ENCODE measurements at regions not wholly inside any gene's neighbourhood (a gene's known extent, or its start where the extent isn't known, plus 50 kb on each side); places are given as distances from the start of the nearest gene placed in this dataset.

- DNase-seq = no peak
Observed at GRCh38 chr5:13331585-13331984, 612.9 kb downstream of the DNAH5 start.

GRCh38 chr5:13328316-13328715 is 616.2 kb downstream of the DNAH5 start:
- DNase-seq = no peak

- DNase-seq = no peak
Observed at GRCh38 chr5:13325765-13326164, 618.7 kb downstream of the DNAH5 start.

DNA sequence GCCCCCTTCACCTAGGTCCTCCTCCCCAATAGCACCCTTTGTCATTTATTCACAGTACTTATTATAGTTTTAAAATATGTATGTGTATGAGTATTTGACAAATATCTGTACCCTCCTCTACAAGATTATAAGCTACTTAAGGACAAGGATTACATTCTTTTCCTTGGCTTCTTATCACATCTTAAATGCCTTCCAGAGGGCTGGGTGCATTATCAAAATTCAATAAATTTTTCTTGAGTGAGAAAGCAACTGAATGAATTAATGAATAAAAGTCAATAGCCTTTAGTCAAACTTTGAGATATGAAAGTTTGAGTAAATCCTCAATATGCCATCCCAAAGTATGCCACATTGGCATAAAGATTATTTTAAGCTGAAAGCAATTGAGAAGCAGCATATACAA is 621.7 kb downstream of the DNAH5 start:
- DNase-seq = no peak

DNA sequence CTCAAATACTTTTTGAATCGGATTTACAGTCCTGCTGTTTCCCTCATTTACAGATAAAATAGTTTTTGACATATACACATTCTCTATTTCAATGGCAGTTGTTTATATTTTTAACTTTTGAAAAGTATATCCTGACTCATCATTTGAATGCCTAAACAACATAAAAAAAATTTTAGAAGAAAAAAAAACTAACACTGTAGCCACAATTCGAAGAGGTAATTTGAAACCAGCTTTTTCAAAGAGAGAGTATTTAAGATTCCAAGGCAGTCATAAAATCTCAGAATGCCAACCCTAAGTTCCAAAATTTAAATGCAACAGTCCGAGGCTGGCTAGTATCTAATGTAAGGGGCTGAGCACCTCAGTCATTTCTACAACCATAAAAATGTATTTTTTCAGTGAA is 626.8 kb downstream of the DNAH5 start:
- DNase-seq = no peak

DNA sequence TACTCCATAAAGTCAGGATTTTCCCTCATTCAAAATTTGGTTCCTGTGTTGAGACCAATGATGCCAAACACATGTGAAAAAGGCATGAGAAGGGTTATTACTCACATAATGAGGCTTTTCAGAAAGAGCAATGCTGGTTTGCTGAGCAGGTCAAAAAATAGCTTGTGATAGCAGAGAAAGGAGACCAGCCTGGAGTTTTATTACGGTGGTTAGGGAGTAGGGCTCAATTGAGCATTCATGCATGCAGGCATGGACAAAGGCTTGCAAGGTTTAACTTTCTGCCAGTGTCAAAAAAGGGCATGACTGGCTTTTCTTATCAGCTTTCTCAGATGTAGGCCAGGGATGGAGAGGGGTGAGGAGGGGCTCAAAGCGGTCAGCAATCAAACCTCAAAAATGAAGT is 628.3 kb downstream of the DNAH5 start:
- no peak for DNase-seq

- no peak for DNase-seq
Observed at GRCh38 chr5:13307480-13307879, 637.0 kb downstream of the DNAH5 start.

GRCh38 chr5:13303445-13303844 is 641.0 kb downstream of the DNAH5 start:
- no peak for DNase-seq

- no peak for DNase-seq
Observed at GRCh38 chr5:13278811-13279210, 665.7 kb downstream of the DNAH5 start.

GRCh38 chr5:13278148-13278547 is 666.3 kb downstream of the DNAH5 start:
- no peak for DNase-seq

- no peak for DNase-seq
Observed at GRCh38 chr5:13276156-13276555, 668.3 kb downstream of the DNAH5 start.

GRCh38 chr5:13263701-13264100 is 680.8 kb downstream of the DNAH5 start:
- DNase-seq = no peak

DNA sequence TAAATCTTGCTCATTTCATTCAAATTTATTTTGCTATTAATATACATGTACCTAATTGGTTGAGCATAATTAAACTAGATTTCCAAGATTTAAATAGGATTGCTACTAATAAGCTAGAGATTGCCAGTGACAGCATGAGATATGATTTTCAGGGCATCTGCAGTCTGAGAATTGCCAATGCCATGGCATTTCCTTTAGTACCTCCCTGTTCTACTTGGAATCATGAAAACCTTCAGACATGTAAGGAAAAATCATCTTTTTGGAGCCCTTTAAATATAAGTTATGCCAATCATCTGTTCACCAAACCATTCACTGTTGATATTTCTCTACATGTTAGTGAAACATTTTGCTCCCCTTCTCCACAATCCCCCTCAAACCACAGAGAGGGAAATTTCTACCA is 691.4 kb downstream of the DNAH5 start:
- DNase-seq = no peak

DNA sequence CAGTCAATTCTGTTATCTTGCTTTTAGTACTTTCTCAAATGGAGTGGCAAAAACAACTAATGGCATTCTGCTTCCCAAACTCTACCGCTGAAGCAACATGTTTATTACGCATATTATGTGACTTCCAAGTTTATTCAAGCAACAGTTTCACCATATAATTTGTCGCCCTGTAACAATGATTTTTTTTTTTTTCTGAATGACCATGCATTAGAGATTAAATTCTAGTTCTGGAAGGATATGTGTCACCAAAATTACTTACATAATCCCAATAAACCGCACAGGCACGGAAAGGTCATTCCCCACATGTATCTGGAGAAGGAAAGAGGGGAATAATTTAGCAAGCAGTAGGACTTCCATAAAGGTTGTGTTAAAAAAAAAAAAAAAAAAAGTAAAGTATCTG is 691.8 kb downstream of the DNAH5 start:
- DNase-seq = no peak

DNA sequence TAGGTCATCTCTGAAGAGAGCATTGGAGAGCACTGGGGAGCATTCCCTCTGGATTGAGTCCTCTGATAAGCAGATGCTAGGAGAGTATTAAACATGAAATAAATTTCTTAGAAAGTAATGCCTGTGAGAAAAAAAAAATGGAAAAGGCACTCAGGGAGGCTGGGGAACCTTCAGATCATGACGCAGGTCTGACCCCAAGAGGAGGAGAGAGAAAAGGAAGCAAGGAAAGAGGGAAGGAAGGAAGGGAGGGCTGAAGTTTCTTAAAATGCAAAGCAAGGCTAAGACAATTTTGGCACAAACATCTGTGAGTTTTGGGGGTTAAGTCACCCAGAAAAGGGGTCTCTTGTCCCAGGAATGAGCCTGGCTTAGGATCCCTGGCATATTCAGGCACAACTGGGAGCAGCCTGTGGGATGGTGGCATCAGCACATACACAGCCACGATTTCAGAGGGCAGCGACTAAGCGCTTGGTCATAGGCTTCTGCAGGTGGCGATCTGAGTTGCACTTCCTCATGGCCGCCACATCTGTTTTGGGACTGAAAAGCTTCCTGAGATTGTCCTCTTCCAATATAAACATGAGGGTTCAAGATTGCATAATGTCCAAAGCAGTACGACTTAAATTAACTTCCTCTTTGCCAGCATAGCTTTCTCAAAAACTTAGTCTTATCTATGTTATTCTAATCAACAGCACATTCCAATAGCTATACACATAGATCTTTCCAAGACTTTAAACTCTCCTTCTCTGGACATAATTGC is 692.7 kb downstream of the DNAH5 start:
- DNase-seq = no peak

GRCh38 chr5:13250464-13251291 is 693.8 kb downstream of the DNAH5 start:
- no peak for DNase-seq

DNA sequence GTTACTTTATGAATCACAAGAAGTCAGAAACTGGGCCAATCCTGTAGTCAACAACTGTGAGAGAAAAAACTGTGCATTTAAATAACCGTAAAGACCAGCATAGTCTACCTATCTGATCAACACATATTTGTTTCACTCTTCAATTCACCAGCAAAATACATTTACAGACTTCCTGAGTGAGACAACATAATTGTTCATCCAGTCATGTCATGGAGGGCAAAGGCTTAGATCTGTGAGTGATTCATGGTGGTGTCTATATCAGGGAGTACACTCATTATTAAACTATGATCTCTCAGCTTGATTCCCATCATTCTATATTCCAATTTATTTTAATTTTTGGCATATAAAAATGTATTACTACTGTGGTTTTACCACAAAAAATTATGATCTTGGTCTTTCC is 694.6 kb downstream of the DNAH5 start:
- no peak for DNase-seq

- no peak for DNase-seq
Observed at GRCh38 chr5:13248253-13248652, 696.2 kb downstream of the DNAH5 start.

DNA sequence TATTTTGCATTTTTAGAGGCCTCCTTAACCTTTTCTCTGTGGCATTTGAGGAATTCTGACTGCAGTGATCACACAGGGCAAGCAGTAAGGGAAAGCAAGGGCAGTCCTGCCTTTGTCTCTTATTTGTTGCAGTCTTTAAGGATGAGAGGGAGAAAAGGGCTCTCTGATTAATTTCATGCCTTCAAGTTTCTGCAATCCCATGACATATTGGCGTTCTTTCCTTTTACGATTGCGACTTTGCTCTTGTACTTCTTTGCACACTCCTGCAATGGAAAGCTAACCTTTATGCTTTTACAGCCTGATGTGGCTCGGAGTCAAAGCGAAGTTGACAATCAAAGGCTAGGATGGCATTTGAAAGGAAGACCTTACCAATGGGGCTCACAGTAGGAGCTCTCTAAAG is 698.4 kb downstream of the DNAH5 start:
- no peak for DNase-seq

- no peak for DNase-seq
Observed at GRCh38 chr5:13244151-13244550, 700.3 kb downstream of the DNAH5 start.

DNA sequence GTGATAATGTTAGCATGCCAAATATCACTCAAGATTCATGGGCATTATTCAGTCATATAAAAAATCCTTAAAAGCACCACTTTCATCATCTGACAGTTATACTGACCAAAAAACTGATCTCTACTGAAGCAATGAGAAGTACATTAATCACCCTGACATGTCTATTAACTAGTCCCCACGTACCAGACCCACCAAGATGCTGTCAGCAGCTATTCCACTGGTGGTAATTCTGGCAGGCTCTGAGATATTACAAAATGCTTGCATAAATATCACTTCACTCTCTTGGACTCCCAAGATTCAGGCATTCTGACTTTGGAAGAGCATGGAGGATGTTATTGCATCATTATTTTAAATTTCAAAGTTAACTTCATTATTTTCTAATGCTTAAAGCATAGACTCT is 717.0 kb downstream of the DNAH5 start:
- no peak for DNase-seq

DNA sequence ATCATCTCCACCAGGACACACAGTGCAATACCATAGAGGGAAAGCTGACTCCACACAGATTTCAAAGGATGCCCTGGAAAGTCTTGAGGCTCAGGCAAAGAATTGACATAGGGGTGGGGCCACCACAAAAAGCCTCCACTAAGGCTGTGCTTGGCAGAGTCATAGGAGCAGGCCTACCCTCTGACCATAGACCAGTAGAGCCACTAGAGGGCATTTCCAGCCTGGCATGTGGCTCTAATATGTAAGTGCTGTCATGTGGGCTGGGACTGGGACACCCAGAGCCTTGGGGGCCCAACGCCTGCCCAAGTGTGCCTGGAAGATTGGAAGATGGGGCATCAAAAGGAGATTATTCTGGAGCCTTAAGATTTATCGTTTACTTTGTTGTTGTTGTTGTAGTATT is 726.0 kb downstream of the DNAH5 start:
- no peak for DNase-seq

GRCh38 chr5:13217636-13218035 is 726.9 kb downstream of the DNAH5 start:
- no peak for DNase-seq

GRCh38 chr5:13215806-13216205 is 728.7 kb downstream of the DNAH5 start:
- no peak for DNase-seq

- DNase-seq = no peak
Observed at GRCh38 chr5:13215370-13215769, 729.1 kb downstream of the DNAH5 start.
